Stimulated activated CD8-positive, alpha-beta memory T cell treated with anti-CD3 and anti-CD28 coated beads, Interleukin-4, amount 100 ng/mL, for 24 hours (primary cell): ENCODE measurements at regions not wholly inside any gene's neighbourhood (a gene's known extent, or its start where the extent isn't known, plus 50 kb on each side); places are given as distances from the start of the nearest gene placed in this dataset.
"Not testable (repeated sequence)": the region's sequence is repeated elsewhere in the genome, so short reads cannot be mapped to it uniquely, and the experiment has no call there.

ENCODE experiments used
- DNase-seq: peaks from one replicate; pipeline ENCODE4 v3.0.0-alpha.2; 2020; ENCODE audit warnings: low read depth

DNA sequence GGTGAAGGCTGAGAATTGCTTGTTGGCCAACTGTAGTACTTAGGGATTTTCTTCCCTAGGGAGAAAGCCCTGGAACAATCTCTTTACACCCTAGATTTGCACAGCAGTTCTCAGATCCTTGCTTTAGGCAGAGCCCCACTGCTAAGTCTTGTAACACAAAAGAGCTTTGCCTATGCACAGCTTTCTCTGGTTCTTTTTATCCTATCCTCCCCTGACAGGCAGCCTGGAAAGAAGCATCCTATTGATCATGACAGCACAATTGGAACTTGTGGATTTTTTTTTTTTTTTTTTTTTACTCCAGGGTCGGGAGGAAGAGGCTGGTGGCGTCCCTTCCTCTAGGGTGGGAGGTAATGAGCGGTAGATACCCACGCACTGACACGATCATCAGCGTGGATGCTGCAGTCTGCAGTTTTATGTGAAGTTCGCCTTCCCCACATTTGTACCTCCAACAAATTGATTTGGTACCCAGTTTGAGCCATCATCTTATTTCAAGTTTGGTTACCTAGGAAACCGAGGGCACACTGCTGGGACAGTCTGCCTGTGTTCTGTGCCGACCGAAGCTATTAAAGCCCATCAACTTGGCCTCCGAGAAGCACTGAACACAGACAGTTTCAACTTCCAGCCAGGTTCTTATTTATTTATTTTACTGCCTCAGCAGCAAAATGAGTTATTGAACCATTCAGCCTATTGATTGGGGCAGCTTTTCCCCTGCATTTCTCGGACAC is 110.1 kb downstream of the NRN1 start:
- no peak for DNase-seq

DNA sequence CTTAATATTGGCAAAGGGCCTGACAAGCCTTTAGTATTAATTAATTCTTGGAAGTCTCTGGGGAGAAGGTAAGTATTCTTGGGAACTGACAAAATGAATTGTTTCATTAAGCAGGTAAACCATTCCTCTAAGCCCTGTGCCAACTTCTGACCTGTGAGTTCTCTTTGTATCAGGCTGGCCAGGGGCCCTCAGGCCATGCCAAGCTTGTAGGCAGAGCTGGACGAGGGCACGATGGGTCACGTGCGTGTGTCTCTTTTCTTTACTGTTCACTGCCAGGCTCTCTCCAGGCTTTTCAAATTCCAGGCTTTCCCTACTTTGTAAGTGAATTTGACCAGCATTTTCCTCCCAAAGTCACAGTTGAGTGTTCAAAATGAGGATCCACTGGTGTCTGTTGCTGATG is 112.4 kb downstream of the NRN1 start:
- DNase-seq: no peak

- DNase-seq: no peak
Observed at GRCh38 chr6:5893295-5893694, 113.4 kb downstream of the NRN1 start.

- no peak for DNase-seq
Observed at GRCh38 chr6:5892669-5893068, 114.1 kb downstream of the NRN1 start.

GRCh38 chr6:5878792-5879191 is 127.9 kb downstream of the NRN1 start:
- no peak for DNase-seq

DNA sequence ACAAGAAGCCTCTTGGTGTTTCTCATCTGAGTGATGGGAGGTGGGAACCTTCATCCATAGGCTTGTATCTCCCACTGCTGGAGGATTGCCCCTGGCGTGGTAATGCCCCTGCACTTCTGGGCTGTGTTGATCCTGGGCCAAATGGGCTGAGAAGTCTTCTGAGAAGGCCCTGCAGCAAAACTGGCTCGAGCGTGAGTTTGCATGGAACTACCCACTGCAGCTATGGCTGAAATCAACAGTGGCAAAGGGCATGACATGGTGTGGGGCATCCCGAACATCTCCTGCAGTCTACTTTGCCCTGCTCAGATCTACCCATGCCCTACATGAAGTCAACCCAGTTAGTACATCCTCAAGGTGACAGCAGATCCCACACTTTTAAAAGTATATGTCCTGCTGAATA is 130.6 kb downstream of the NRN1 start:
- no peak for DNase-seq

GRCh38 chr6:5873976-5874375 is 132.7 kb downstream of the NRN1 start:
- DNase-seq: not testable (repeated sequence)

GRCh38 chr6:5871296-5871695 is 135.4 kb downstream of the NRN1 start:
- no peak for DNase-seq

- no peak for DNase-seq
Observed at GRCh38 chr6:5869676-5870075, 137.0 kb downstream of the NRN1 start.

DNA sequence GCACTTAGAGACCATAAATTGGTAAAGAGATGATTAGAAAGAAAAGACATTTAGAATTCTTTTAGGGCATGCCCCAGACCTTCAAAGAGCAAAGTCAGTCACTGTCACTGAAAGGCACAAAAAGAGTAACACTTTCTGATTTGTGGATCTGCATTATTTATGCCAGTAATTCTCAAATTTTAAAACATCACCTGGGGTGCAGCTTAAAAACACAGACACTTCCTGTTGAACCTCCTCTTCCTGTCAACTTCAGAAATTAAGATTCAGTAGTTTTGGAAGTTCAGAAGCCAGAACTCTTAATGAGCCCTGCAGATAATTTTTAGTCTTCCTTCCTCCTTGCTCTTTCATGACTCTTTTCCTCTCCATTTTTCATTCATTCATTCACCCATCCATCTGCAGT is 137.5 kb downstream of the NRN1 start:
- no peak for DNase-seq

DNA sequence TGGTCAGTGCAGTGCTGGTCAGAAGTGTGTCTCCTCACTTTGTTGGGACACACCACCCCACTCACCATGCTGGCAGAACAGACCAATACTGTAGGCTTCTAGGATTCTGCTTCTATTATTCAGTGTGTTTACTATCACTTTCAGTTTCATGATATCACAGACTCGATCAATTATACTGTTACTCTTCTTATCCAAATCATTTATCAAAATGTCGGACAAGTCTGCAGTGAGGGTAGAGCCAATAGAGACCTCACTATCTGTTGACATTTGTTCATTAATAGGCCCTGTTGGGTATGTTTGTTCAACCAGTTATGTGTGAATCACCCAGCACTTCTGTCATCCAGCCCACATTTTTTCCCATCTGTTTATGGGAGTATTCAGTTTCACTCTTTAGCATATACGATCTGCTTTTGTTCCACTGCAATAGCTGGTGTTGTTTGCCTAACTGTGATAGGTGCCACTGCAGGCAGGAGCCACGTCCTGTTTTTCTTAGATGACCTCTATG is 140.1 kb downstream of the NRN1 start:
- DNase-seq: no peak

DNA sequence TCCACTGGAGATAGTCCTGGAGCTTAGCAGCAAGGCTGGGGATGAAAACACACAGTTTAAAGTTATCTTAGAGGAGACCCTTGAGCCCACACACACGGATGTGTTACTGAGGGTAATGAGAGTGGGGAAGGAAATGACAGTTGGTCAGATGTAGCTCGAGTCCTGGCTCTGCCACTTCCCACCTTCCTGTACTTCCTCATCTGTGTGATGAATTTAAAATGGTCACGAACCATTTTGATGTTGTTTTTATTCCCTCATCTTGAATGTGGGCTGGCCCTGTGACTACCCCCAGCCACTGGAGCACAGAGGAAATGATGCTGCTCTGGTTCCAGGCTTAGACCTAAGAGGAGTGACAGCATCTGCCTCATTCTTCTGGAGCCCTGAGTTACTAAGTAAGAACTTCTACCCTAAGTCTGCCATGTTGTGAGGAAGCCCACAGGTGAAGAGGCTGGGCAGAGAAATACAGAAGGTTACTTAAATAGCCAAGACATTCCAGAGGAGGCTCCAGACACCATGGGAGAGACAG is 141.2 kb downstream of the NRN1 start:
- DNase-seq: no peak

GRCh38 chr6:5860849-5861248 is 145.9 kb downstream of the NRN1 start:
- DNase-seq: no peak

GRCh38 chr6:5855787-5856470 is 150.8 kb downstream of the NRN1 start:
- no peak for DNase-seq

GRCh38 chr6:5854899-5855298 is 151.8 kb downstream of the NRN1 start:
- no peak for DNase-seq

GRCh38 chr6:5851261-5851757 is 155.4 kb downstream of the NRN1 start:
- peak; percentile 59 for DNase-seq

DNA sequence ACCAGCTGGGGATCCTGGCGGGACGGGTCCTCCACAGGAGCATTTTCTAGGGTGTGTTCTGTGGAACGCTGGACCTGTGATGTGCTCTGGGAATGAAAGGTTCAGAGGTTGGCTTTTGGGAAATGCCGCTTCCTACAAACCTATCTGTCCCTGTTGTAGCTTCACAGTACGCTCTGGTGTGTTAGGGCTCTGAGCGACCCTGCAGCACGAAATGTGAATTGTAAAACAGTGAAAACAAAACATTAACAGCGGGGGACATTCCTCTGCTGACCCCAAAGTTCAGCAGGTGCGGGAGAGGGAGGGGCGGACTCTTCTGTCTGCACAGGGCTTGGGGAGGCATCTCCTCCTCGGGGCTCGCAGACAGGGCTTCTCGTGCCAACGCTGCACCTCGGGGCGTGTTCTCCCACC is 155.9 kb downstream of the NRN1 start:
- no peak for DNase-seq

GRCh38 chr6:5846889-5847288 is 159.8 kb downstream of the NRN1 start:
- DNase-seq: no peak

- no peak for DNase-seq
Observed at GRCh38 chr6:5846335-5846734, 160.4 kb downstream of the NRN1 start.

- DNase-seq: no peak
Observed at GRCh38 chr6:5843078-5843477, 163.6 kb downstream of the NRN1 start.

DNA sequence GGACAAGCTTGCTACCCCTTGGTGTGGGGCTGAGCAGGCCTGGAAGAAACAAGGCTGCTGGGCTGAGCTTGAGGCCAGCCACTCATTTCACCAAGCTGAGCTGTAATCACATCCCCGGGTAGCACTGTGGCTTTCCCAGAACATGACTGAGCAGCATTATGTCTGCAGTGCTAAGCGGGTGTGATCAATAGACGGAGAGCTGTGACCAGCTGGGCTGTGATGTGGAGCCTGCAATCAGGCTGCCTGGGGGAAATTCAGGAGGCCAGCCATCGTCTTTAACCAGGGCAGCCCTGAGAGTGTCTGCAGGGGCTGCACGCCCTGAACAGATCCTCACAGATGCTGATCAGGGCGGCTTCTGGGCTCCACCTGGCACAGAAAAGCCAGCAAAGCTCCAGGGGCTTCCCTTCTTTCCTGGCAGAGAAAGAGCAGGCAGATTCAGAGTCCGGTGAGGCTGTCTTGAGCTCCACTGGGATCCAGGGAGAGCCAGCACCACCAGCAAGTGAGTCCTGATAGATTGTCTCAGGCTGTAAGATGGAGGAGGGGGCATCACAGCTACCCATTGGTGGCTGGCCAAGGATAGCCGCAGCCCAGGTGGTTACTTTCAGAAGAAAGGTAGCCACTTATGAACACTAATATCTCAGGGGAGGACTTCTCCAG is 165.9 kb downstream of the NRN1 start:
- DNase-seq: no peak

GRCh38 chr6:5838656-5839396 is 167.9 kb downstream of the NRN1 start:
- DNase-seq: no peak
